A172 (cell line): ENCODE measurements at regions not wholly inside any gene's neighbourhood (a gene's known extent, or its start where the extent isn't known, plus 50 kb on each side); places are given as distances from the start of the nearest gene placed in this dataset.

Experiments
- DNase-seq: peaks from one replicate; pipeline ENCODE4 v3.0.0-alpha.2; 2015; ENCODE audit warnings: low spot score

DNA sequence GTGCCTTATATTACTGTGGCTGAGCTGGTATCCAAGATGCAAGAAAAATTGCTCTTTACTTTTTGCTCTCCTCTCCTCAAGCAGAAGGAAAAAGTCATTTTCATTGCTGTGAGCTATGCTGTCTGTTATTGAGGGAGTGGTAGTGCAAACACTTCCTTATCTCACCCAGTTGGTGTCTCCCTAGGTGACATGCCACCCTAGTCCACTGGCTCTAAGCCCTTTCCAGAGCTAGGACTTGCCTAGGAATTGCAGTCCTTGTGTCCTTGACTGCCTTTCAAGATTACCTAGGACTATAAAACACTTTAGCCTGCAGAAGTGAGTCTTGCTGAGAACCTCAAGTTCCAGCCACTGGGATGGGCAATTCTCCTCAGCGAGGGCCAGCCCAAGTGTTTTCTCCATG lies 458.3 kb downstream of the MRPL39 start:
- no peak for DNase-seq

DNA sequence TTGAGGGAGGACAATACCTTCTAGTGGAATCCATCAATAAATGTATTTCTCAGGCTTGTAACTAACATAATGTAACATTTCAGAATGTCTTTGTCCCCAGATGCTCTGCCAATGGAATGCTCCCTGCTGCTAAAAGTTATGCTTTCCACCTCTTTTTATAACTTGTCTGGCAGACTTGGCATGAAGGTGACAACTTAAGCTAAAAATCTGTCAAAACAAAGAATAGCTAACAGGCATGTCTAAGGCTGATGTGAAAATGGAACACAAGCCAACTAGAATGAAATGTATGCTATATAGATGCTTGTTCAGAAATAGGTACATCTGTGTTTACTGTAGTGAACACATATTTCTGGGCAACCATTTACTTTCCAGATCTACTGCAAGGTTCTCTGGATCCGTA lies 467.9 kb downstream of the MRPL39 start:
- no peak for DNase-seq

DNA sequence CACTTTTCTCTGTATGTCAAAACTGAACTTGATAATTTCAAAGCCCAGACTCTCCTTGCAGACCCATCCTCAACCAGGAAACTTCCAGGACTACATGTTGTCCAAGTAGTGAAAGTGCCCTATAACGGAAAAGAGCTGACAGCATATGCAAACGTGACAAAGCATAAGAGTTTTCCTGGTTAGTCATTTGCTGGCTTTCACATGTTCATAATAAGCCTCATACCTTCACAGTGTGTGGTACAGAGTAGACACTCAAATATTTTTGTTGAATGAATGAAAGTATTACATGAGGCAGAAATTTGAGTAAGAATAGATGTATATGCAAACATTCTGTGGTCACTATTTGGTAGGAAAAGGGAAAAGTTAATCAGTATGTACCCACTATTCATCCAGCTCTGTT lies 473.3 kb downstream of the MRPL39 start:
- DNase-seq, result no peak

GRCh38 chr21:25127811-25128210 lies 479.5 kb downstream of the MRPL39 start:
- DNase-seq, result no peak

GRCh38 chr21:25127007-25127406 lies 480.3 kb downstream of the MRPL39 start:
- no peak for DNase-seq

DNA sequence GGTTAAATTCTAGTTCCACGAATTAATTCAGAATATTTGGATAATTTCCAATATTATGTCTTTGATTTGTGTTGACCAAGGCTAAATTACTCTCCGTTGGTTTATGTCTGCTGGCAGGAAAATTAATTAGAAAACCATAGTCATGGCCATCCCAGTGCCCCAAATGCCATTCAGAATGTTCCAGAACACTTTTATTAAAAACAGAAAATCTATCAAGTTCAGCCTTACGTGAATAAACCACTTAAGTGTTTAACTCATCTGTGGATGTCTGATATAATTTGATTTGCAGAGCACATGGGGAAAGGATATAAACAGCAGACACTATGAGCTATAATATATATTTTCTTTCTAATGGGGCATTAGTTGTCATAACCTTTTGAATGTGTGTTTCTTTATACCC lies 480.7 kb downstream of the MRPL39 start:
- DNase-seq, result no peak

- DNase-seq, result no peak
Observed at GRCh38 chr21:25118648-25119047, 488.6 kb downstream of the MRPL39 start.

GRCh38 chr21:25115021-25115420 lies 492.3 kb downstream of the MRPL39 start:
- DNase-seq, result peak; percentile 49

DNA sequence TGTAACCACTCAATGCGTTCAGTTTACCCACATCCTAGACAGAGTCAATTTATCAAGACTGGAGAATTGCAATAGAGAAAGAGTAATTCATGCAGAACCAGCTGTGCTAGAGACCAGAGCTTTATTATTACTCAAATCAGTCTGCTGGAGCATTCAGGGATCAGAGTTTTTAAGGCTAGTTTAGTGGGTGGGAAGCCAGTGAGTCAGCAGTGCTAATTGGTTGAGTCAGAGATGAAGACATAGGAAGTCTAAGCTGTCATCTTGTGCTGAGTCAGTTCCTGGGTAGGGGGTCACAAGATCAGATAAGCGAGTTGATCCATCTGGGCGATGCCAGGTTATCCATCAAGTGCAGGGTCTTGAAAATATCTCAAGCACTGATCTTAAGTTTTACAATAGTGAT lies 499.6 kb downstream of the MRPL39 start:
- DNase-seq, result peak; percentile 100

GRCh38 chr21:25103500-25104207 lies 503.6 kb downstream of the MRPL39 start:
- peak; percentile 75 for DNase-seq

DNA sequence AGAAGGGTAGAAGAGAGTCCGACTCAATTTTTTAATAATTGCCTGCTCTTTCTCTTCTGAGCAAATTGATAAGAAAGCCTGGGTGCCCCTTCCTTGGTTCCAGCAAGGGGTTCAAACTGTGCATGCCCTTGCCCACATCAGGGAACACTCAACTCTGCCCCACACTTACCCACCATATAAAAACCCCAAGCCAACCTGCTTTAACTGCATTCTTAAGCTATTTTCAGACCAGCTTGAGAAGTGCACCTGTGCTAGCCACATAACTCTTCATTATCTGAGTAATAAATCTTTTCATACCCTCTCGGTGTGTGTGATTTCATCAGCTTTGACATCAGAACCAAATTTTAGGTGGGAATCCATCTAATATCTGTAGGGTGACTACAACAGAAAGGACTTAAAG lies 509.6 kb downstream of the MRPL39 start:
- no peak for DNase-seq

- no peak for DNase-seq
Observed at GRCh38 chr21:25094695-25095094, 512.6 kb downstream of the MRPL39 start.

GRCh38 chr21:25092441-25093011 lies 514.8 kb downstream of the MRPL39 start:
- DNase-seq, result no peak

DNA sequence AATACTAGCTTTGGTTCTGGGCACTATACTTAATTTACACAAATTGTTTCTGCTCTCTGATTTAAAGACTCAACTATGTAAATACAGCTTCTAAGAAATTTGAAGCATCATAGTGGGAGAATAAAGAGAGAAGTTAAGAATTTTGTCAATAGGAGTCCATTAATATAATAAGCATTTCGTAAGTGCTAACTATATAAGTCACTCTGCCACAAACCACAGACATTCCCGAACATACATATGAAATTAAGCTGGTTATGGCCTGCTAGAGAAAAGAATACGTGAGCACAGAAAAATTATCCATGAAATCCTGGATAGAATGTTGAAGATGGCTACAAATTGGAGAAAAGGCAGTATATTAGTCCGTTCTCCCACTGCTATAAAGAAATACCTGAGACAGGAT lies 526.2 kb downstream of the MRPL39 start:
- no peak for DNase-seq

GRCh38 chr21:25080661-25081060 lies 526.6 kb downstream of the MRPL39 start:
- DNase-seq, result no peak

- no peak for DNase-seq
Observed at GRCh38 chr21:25080141-25080540, 527.1 kb downstream of the MRPL39 start.

DNA sequence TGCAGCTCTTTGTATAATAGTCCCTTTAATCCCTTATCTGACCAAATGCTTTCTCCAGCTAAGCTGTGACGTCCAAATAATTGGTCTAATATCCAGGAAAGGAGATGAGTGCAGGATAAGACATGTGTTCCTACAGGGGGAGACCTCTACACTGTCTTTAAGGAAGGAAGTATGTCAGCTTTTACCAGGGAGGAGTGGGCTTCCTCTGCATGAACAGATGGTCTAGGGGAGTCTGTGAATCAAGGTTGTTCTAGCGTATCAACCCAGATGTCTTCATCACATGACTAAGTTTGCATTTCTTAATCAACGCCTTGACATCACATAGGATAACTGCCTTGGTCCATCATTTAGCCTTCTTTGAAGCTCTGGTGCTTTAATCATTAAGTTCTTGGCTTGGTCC lies 528.2 kb downstream of the MRPL39 start:
- DNase-seq, result no peak

GRCh38 chr21:25062061-25062460 lies 545.2 kb downstream of the MRPL39 start:
- no peak for DNase-seq

DNA sequence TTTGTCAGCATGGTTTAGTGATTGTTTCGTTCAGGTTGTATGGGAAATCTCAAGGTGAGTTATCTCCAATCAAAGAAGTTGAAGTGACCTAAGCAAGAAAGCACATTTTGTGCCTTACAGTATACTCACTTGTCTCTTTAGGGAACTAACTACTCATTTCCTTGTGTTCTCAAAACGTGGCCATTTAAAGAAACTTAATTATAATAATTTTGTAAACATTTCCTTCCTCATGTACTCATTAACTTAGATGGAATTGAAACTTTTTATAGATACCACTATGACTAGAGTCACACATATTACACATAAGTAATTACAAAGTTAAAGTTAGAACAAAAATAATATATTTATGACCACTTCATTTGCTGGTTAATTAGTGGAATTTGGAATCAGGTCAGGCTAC lies 552.6 kb downstream of the MRPL39 start:
- no peak for DNase-seq

- DNase-seq, result peak; percentile 69
Observed at GRCh38 chr21:25039461-25040380, 567.6 kb downstream of the MRPL39 start.

- DNase-seq, result no peak
Observed at GRCh38 chr21:25036775-25037174, 570.5 kb downstream of the MRPL39 start.

DNA sequence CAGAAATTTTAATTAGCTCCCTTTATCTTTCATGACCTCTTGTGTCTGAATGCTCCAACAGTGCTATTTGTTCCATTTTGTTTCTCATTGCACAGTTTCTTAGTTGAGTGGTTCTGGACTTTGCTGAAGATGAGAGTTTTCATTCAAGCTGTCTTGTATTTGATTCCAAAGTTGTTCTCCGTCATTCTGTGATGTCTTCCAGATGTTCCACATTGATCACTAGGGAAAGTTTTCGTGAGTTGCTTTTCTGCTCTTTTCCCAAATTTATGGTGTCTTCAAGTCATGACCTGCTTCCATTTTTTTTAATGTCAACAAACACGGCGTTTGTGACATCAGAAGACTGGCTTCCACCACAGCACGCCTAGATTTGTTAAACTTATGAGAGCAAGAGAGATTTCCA lies 575.5 kb downstream of the MRPL39 start:
- DNase-seq, result no peak

- no peak for DNase-seq
Observed at GRCh38 chr21:25029580-25029979, 577.7 kb downstream of the MRPL39 start.
